Colonic mucosa (tissue), 4 donors: ENCODE measurements at regions not wholly inside any gene's neighbourhood (a gene's known extent, or its start where the extent isn't known, plus 50 kb on each side); places are given as distances from the start of the nearest gene placed in this dataset.

Experiments
- DNase-seq: peaks from one replicate; pipeline ENCODE4 v3.0.0-alpha.2; 2020
- H3K27ac ChIP-seq: fragments of 200-600 bp; one replicate; pipeline ENCODE4 v1.8.0; 2021
- H3K27me3 ChIP-seq: fragments of 200-600 bp; one replicate; pipeline ENCODE4 v1.8.0; 2021
- H3K36me3 ChIP-seq: fragments of 200-600 bp; one replicate; pipeline ENCODE4 v1.8.0; 2021
- H3K4me1 ChIP-seq: fragments of 200-600 bp; one replicate; pipeline ENCODE4 v1.8.0; 2021; ENCODE audit warnings: mild to moderate bottlenecking
- H3K4me3 ChIP-seq: fragments of 200-600 bp; one replicate; pipeline ENCODE4 v1.8.0; 2021
- H3K9ac ChIP-seq, 2 donors: one replicate each; pipeline ENCODE4 v1.7.0; 2013; ENCODE audit warnings: control low read depth in 2 of 2, low read depth in 2 of 2, low read length in 2 of 2
- H3K9me3 ChIP-seq: fragments of 200-600 bp; one replicate; pipeline ENCODE4 v1.8.0; 2021
- intact Hi-C: fragments of 100-400 bp; cut with DNase I; formaldehyde crosslinking; loops from one replicate; pipeline ENCODE4 v1.14.1; 2022
- TF ChIP-seq, protein P1 (sequence below): fragments of 200-600 bp; IDR thresholded peaks from one replicate; pipeline ENCODE4 v1.8.0; 2022; ENCODE audit warnings: antibody characterized with exemption, mild to moderate bottlenecking
- donor health status: healthy.
- donor health status: DM: no; HTN: no; CAD: no.
- donor health status: DM: no; HTN: no; CAD: no.

DNA sequence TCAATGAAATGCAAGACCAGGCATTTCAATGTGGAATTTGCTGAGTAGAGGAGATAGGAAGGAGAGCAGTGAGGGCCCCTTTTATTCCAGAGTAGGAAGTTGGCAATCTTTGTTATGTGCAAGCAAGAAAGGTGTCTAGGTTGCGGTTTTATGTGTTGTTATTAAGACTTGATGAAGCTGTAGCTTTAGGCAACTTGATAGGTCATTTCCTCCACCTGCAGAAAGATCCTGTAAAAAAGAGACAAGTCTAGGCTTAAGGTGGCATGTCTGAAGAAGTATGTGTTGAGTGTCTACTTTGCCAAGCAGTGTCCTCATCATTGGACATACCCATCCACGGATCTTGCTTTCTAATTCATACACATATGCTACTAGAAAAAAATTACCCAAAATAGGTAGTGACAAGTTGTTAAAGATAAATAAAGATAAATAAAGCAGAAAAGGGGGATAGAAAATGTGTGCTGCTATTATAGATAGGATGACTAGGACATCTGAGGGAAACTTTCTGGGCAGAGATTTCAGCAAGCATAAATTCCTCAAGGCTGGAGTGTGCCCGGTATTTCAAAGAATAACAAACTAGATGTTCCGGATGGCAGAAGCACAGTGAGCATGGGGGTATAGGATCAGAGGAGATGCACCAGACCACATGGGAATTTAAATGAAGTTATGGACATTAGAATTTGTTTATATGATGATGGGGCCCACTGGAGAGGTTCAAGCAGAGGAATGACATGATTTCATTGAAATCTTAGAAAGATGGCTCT lies 335.0 kb downstream of the TGFB2 start:
- Histone ChIP-seq H3K27ac (no peak overlapping the region), H3K36me3 (no peaks in the 10 kb centered on the region), H3K27me3 (no peaks in the 10 kb centered on the region), H3K4me1 (no peaks in the 10 kb centered on the region), H3K9ac (no peak overlapping the region), H3K9me3 (no peaks in the 10 kb centered on the region), H3K4me3 (no peak overlapping the region)
- no peak for DNase-seq
- TF ChIP-seq, protein P1, sequence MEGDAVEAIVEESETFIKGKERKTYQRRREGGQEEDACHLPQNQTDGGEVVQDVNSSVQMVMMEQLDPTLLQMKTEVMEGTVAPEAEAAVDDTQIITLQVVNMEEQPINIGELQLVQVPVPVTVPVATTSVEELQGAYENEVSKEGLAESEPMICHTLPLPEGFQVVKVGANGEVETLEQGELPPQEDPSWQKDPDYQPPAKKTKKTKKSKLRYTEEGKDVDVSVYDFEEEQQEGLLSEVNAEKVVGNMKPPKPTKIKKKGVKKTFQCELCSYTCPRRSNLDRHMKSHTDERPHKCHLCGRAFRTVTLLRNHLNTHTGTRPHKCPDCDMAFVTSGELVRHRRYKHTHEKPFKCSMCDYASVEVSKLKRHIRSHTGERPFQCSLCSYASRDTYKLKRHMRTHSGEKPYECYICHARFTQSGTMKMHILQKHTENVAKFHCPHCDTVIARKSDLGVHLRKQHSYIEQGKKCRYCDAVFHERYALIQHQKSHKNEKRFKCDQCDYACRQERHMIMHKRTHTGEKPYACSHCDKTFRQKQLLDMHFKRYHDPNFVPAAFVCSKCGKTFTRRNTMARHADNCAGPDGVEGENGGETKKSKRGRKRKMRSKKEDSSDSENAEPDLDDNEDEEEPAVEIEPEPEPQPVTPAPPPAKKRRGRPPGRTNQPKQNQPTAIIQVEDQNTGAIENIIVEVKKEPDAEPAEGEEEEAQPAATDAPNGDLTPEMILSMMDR, result no peak
- intact Hi-C loops, result no loop called here

DNA sequence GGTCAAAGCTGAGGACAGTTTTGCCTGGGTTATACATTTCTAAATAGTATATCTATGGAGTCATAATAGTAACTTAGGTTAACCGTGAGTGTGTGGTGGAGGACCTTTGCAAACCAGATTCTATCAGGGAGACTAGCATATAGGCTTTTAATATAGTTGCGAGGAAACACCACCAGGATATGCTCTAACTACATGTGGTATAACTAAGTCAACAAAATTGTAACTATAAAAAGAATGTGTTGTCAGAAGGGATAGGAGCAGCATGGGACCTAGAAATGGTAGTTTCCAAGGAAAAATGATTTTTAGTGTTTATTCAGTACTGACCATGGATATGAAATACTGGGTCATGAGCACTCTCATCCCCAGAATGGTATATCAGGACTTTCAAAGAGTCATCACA lies 338.1 kb downstream of the TGFB2 start:
- H3K9ac ChIP-seq, result no peak overlapping the region
- no peaks in the 10 kb centered on the region for H3K27me3 ChIP-seq
- no peak overlapping the region for H3K27ac ChIP-seq
- TF ChIP-seq, protein P1, result no peak
- intact Hi-C loops, result no loop called here
- H3K9me3 ChIP-seq, result no peaks in the 10 kb centered on the region
- H3K36me3 ChIP-seq, result no peaks in the 10 kb centered on the region
- no peaks in the 10 kb centered on the region for H3K4me1 ChIP-seq
- DNase-seq, result no peak
- no peak overlapping the region for H3K4me3 ChIP-seq

- H3K9me3 ChIP-seq, result no peaks in the 10 kb centered on the region
- no peaks in the 10 kb centered on the region for H3K27me3 ChIP-seq
- DNase-seq, result no peak
- no peak overlapping the region for H3K27ac ChIP-seq
- no peak overlapping the region for H3K9ac ChIP-seq
- H3K4me1 ChIP-seq, result no peaks in the 10 kb centered on the region
- H3K4me3 ChIP-seq, result no peak overlapping the region
- TF ChIP-seq, protein P1, result no peak
- intact Hi-C loops, result no loop called here
- H3K36me3 ChIP-seq, result no peaks in the 10 kb centered on the region
Measured at GRCh38 chr1:218686258-218686657, 341.1 kb downstream of the TGFB2 start.

DNA sequence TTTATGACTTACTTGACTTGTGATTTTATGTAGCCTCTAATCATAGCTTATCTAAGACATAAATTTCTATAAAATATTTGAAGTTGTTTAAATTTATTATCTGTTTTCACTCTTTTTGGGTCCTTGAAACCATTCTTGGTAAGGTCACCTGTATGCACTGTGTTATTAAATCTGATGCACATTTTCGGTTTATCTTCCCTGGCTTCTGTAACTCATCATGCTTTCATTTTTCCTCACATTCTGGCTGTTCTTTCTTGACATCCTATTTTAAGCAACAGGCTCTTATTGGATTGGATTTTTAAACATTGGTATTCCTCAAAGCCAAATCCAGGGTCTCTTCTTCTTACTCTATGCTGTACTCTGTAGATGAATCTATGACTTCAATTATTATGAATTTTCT lies 341.6 kb downstream of the TGFB2 start:
- H3K4me1 ChIP-seq, result no peaks in the 10 kb centered on the region
- no peak overlapping the region for H3K9ac ChIP-seq
- intact Hi-C loops, result no loop called here
- TF ChIP-seq, protein P1, result no peak
- no peak overlapping the region for H3K27ac ChIP-seq
- H3K9me3 ChIP-seq, result no peaks in the 10 kb centered on the region
- H3K27me3 ChIP-seq, result no peaks in the 10 kb centered on the region
- H3K36me3 ChIP-seq, result no peaks in the 10 kb centered on the region
- H3K4me3 ChIP-seq, result no peak overlapping the region
- DNase-seq, result no peak

DNA sequence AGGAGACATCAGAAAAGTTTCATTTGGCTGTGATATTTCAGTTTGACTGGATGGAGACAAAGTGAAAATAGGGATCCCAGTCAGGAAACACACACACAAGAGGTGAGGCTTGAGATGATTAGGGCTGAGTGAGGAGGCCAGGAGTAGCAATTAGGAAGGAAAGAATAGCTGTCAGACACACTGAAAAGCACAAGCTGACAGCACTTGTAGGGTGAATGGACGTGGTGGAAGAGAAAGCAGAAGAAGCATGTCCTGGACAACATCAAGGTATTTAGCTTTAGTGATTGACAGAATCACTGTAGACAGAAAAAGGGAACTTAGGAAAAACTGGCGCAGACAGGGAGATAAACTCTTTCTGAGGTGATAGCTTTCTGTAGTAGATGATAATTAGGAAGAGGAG lies 347.7 kb downstream of the TGFB2 start:
- H3K4me3 ChIP-seq, result no peak overlapping the region
- intact Hi-C loops, result no loop called here
- H3K27ac ChIP-seq, result no peak overlapping the region
- DNase-seq, result no peak
- H3K9ac ChIP-seq, result no peak overlapping the region
- no peaks in the 10 kb centered on the region for H3K9me3 ChIP-seq
- H3K27me3 ChIP-seq, result no peaks in the 10 kb centered on the region
- no peaks in the 10 kb centered on the region for H3K4me1 ChIP-seq
- TF ChIP-seq, protein P1, result no peak
- no peaks in the 10 kb centered on the region for H3K36me3 ChIP-seq
